Gastroesophageal sphincter (tissue), 4 donors: ENCODE measurements at regions not wholly inside any gene's neighbourhood (a gene's known extent, or its start where the extent isn't known, plus 50 kb on each side); places are given as distances from the start of the nearest gene placed in this dataset.
A peak's percentile ranks its signal among the peaks of the same experiment; 100 is the strongest.

Experiments used
- ATAC-seq: fragments of 150-250 bp; one replicate; pipeline ENCODE4 v1.9.1; 2016; ENCODE audit warnings: mild to moderate bottlenecking, moderate library complexity
- H3K27ac ChIP-seq, 4 donors: fragments of 200-600 bp; sonication (generic) in 3 of 4; 1 replicate in 3 of 4; 2 replicates in 1 of 4; pipeline ENCODE4 v1.5.1; 2016 to 2019
- H3K27me3 ChIP-seq: fragments of 200-600 bp; sonication (generic); one replicate; pipeline ENCODE4 v1.5.1; 2019
- H3K36me3 ChIP-seq, 2 donors: fragments of 200-600 bp; sonication (generic); one replicate each; pipeline ENCODE4 v1.5.1; 2019; ENCODE audit warnings: control low read depth in 1 of 2
- H3K4me1 ChIP-seq, 3 donors: fragments of 200-600 bp; sonication (generic); 1 replicate in 2 of 3; 2 replicates in 1 of 3; pipeline ENCODE4 v1.5.1; 2016 to 2019; ENCODE audit warnings: control low read depth in 2 of 3
- H3K4me3 ChIP-seq, 2 donors: fragments of 200-600 bp; sonication (generic); one replicate each; pipeline ENCODE4 v1.5.1; 2019; ENCODE audit warnings: mild to moderate bottlenecking in 1 of 2, moderate library complexity in 1 of 2
- H3K9me3 ChIP-seq, 3 donors: fragments of 200-600 bp; sonication (generic); one replicate each; pipeline ENCODE4 v1.5.1; 2017 to 2019; ENCODE audit warnings: control low read depth in 2 of 3
- EP300 ChIP-seq: sonication (generic); formaldehyde crosslinking; IDR thresholded peaks from one replicate; pipeline ENCODE4 v1.6.1; 2017; ENCODE audit warnings: antibody characterized with exemption, mild to moderate bottlenecking
- POLR2A ChIP-seq, 2 donors: fragments of 450-650 bp; IDR thresholded peaks; one replicate each; pipeline ENCODE4 v1.6.1; 2017; ENCODE audit warnings: antibody characterized with exemption in 2 of 2, mild to moderate bottlenecking in 2 of 2, moderate library complexity in 1 of 2
- POLR2AphosphoS5 ChIP-seq: sonication (generic); formaldehyde crosslinking; IDR thresholded peaks from one replicate; pipeline ENCODE4 v1.6.1; 2017; ENCODE audit warnings: antibody characterized with exemption
- WGBS, 2 donors: methylation state at CpG; one replicate each; pipeline ENCODE4 v1.1.5; 2018; ENCODE audit warnings: low coverage in 1 of 2; 5-methylcytosine and 5-hydroxymethylcytosine counted together
- TF ChIP-seq, protein P1 (sequence below), 4 experiments: fragments of 200-600 bp in 2 of 4; fragments of 450-650 bp in 2 of 4; sonication (generic) in 1 of 4; IDR thresholded peaks; one replicate each; pipeline ENCODE4 v1.5.1; 2017 to 2019; ENCODE audit warnings: antibody characterized with exemption in 4 of 4, mild to moderate bottlenecking in 2 of 4, moderate library complexity in 2 of 4

DNA sequence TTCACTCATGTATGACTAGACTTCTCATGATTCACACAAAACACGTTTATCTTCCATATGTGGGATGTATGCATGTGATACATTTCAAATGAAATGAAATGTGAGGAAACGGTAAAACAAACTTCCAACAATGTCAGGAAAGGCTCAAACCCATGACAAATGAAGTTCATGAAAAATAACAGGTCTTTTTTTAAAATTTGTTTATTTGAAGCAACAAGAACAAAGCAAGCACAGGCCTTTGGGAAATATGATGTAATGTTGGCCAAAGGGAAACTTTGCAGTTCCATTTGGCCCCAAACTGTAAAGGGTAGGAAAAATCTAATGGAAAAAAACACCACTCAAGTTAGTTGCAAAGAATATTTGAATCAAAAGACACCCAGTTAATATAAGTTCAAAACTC lies 463.8 kb upstream of the ARGLU1 start:
- H3K27ac ChIP-seq, result no peak overlapping the region
- H3K36me3 ChIP-seq, result no peaks in the 10 kb centered on the region
- no peaks in the 10 kb centered on the region for H3K27me3 ChIP-seq
- WGBS, 2 donors, result 64% methylated on average over 2 of the region's 2 CpGs; no CpG with 5 or more reads in 1 of the 2 donors
- no peak overlapping the region for H3K4me3 ChIP-seq
- no peak for ATAC-seq
- H3K9me3 ChIP-seq, result no peaks in the 10 kb centered on the region
- TF ChIP-seq POLR2AphosphoS5 (no peak), POLR2A (IDR thresholded peaks at IDR 0.05) (no peak), EP300 (no peak)
- TF ChIP-seq, protein P1, sequence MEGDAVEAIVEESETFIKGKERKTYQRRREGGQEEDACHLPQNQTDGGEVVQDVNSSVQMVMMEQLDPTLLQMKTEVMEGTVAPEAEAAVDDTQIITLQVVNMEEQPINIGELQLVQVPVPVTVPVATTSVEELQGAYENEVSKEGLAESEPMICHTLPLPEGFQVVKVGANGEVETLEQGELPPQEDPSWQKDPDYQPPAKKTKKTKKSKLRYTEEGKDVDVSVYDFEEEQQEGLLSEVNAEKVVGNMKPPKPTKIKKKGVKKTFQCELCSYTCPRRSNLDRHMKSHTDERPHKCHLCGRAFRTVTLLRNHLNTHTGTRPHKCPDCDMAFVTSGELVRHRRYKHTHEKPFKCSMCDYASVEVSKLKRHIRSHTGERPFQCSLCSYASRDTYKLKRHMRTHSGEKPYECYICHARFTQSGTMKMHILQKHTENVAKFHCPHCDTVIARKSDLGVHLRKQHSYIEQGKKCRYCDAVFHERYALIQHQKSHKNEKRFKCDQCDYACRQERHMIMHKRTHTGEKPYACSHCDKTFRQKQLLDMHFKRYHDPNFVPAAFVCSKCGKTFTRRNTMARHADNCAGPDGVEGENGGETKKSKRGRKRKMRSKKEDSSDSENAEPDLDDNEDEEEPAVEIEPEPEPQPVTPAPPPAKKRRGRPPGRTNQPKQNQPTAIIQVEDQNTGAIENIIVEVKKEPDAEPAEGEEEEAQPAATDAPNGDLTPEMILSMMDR (IDR thresholded peaks at IDR 0.05), result no peak
- H3K4me1 ChIP-seq, result no peaks in the 10 kb centered on the region

- ATAC-seq, result no peak
- Histone ChIP-seq H3K4me1 (peaks cover 3 to 18% (median 6%) of the 10 kb centered on the region in 3 donors), H3K4me3 (no peak overlapping the region), H3K27ac (no peak overlapping the region), H3K27me3 (no peaks in the 10 kb centered on the region), H3K9me3 (no peaks in the 10 kb centered on the region), H3K36me3 (no peaks in the 10 kb centered on the region)
- WGBS, 2 donors, result 62 to 74% methylated on average over 2 to 7 of the region's 8 CpGs
- TF ChIP-seq EP300 (no peak), POLR2AphosphoS5 (no peak), POLR2A (IDR thresholded peaks at IDR 0.05) (no peak)
- TF ChIP-seq, protein P1 (IDR thresholded peaks at IDR 0.05), result no peak
Measured at GRCh38 chr13:107028751-107029150, 460.8 kb upstream of the ARGLU1 start.

GRCh38 chr13:107025991-107026390 lies 458.1 kb upstream of the ARGLU1 start:
- Histone ChIP-seq H3K4me1 (peaks cover 3 to 18% (median 6%) of the 10 kb centered on the region in 3 donors), H3K9me3 (no peaks in the 10 kb centered on the region), H3K4me3 (no peak overlapping the region), H3K27me3 (no peaks in the 10 kb centered on the region), H3K36me3 (no peaks in the 10 kb centered on the region), H3K27ac (peak overlapping the region in 1 of 4 donors; percentile 22)
- WGBS, 2 donors, result 23 to 25% methylated on average over 1 of the region's 1 CpG
- ATAC-seq, result peak; percentile 72
- no peak for TF ChIP-seq EP300
- peak; percentile 52 for TF ChIP-seq POLR2AphosphoS5

- 76 to 81% methylated on average over 2 of the region's 2 CpGs for WGBS, 2 donors
- ATAC-seq, result no peak
- TF ChIP-seq POLR2AphosphoS5 (no peak), POLR2A (IDR thresholded peaks at IDR 0.05) (no peak), EP300 (no peak)
- TF ChIP-seq, protein P1 (IDR thresholded peaks at IDR 0.05), result no peak
- H3K36me3 ChIP-seq, result no peaks in the 10 kb centered on the region
- H3K4me1 ChIP-seq, result peaks cover 3 to 18% (median 6%) of the 10 kb centered on the region in 3 donors
- H3K9me3 ChIP-seq, result no peaks in the 10 kb centered on the region
- no peaks in the 10 kb centered on the region for H3K27me3 ChIP-seq
- H3K4me3 ChIP-seq, result no peak overlapping the region
- no peak overlapping the region for H3K27ac ChIP-seq
Measured at GRCh38 chr13:107023335-107023734, 455.4 kb upstream of the ARGLU1 start.

GRCh38 chr13:107020393-107020792 lies 452.5 kb upstream of the ARGLU1 start:
- no peak for TF ChIP-seq POLR2A (IDR thresholded peaks at IDR 0.05)
- no peak for TF ChIP-seq EP300
- H3K27me3 ChIP-seq, result no peaks in the 10 kb centered on the region
- H3K4me1 ChIP-seq, result peaks cover 0 to 5% (median 0%) of the 10 kb centered on the region in 3 donors
- H3K36me3 ChIP-seq, result no peaks in the 10 kb centered on the region
- WGBS, 2 donors, result 84 to 100% methylated on average over 5 to 7 of the region's 7 CpGs
- no peaks in the 10 kb centered on the region for H3K9me3 ChIP-seq
- H3K27ac ChIP-seq, result no peak overlapping the region
- H3K4me3 ChIP-seq, result no peak overlapping the region
- ATAC-seq, result no peak

- Histone ChIP-seq H3K9me3 (no peaks in the 10 kb centered on the region), H3K4me3 (no peak overlapping the region), H3K36me3 (no peaks in the 10 kb centered on the region), H3K27me3 (no peaks in the 10 kb centered on the region), H3K4me1 (no peaks in the 10 kb centered on the region), H3K27ac (no peak overlapping the region)
- WGBS, 2 donors, result 71 to 88% methylated on average over 4 of the region's 4 CpGs
- TF ChIP-seq, protein P1 (IDR thresholded peaks at IDR 0.05), result no peak
- TF ChIP-seq POLR2AphosphoS5 (no peak), EP300 (no peak), POLR2A (IDR thresholded peaks at IDR 0.05) (no peak)
- ATAC-seq, result no peak
Measured at GRCh38 chr13:107018285-107018684, 450.3 kb upstream of the ARGLU1 start.
